ENCODE measurements at regions not wholly inside any gene's neighbourhood (a gene's known extent, or its start where the extent isn't known, plus 50 kb on each side); places are given as distances from the start of the nearest gene placed in this dataset.

GRCh38 chr4:13865871-13866669 is 238.5 kb upstream of the BOD1L1 start:
- TF ChIP-seq POLR2A (IDR thresholded peaks at IDR 0.05) (no peak), POLR2AphosphoS5 (IDR thresholded peaks at IDR 0.05; ENCODE audit: insufficient read depth in 1 of 2, low read depth in 1 of 2) (no peak)
- TF ChIP-seq, protein P1, sequence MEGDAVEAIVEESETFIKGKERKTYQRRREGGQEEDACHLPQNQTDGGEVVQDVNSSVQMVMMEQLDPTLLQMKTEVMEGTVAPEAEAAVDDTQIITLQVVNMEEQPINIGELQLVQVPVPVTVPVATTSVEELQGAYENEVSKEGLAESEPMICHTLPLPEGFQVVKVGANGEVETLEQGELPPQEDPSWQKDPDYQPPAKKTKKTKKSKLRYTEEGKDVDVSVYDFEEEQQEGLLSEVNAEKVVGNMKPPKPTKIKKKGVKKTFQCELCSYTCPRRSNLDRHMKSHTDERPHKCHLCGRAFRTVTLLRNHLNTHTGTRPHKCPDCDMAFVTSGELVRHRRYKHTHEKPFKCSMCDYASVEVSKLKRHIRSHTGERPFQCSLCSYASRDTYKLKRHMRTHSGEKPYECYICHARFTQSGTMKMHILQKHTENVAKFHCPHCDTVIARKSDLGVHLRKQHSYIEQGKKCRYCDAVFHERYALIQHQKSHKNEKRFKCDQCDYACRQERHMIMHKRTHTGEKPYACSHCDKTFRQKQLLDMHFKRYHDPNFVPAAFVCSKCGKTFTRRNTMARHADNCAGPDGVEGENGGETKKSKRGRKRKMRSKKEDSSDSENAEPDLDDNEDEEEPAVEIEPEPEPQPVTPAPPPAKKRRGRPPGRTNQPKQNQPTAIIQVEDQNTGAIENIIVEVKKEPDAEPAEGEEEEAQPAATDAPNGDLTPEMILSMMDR (IDR thresholded peaks at IDR 0.05): no peak

Data from vagina (tissue), 2 donors.